HG03095 (cell line): ENCODE measurements at regions not wholly inside any gene's neighbourhood (a gene's known extent, or its start where the extent isn't known, plus 50 kb on each side); places are given as distances from the start of the nearest gene placed in this dataset.

Experiments used
- ATAC-seq: cut with Tn5 transposase; IDR thresholded peaks from one replicate; pipeline ENCODE4 v1.9.1; 2021; ENCODE audit warnings: moderate library complexity; ENCODE audit not compliant: unreplicated experiment

GRCh38 chr7:106196460-106197021 lies 84.4 kb upstream of the SYPL1 start:
- no peak for ATAC-seq

- no peak for ATAC-seq
Observed at GRCh38 chr7:106193661-106194060, 81.5 kb upstream of the SYPL1 start.

GRCh38 chr7:106190589-106191330 lies 78.6 kb upstream of the SYPL1 start:
- no peak for ATAC-seq

- ATAC-seq: no peak
Observed at GRCh38 chr7:106187613-106188350, 75.7 kb upstream of the SYPL1 start.

- ATAC-seq: no peak
Observed at GRCh38 chr7:106185719-106186118, 73.6 kb upstream of the SYPL1 start.

GRCh38 chr7:106183952-106184351 lies 71.8 kb upstream of the SYPL1 start:
- ATAC-seq: no peak

- no peak for ATAC-seq
Observed at GRCh38 chr7:106182904-106183303, 70.8 kb upstream of the SYPL1 start.

- ATAC-seq: no peak
Observed at GRCh38 chr7:106181658-106182265, 69.7 kb upstream of the SYPL1 start.

- no peak for ATAC-seq
Observed at GRCh38 chr7:106180721-106181120, 68.6 kb upstream of the SYPL1 start.

- no peak for ATAC-seq
Observed at GRCh38 chr7:106179256-106179655, 67.1 kb upstream of the SYPL1 start.

- ATAC-seq: no peak
Observed at GRCh38 chr7:106178593-106179134, 66.6 kb upstream of the SYPL1 start.

GRCh38 chr7:106177738-106178592 lies 65.9 kb upstream of the SYPL1 start:
- ATAC-seq: no peak

GRCh38 chr7:106177300-106177690 lies 65.2 kb upstream of the SYPL1 start:
- ATAC-seq: no peak

GRCh38 chr7:106176414-106177299 lies 64.5 kb upstream of the SYPL1 start:
- ATAC-seq: peak; percentile 55

- no peak for ATAC-seq
Observed at GRCh38 chr7:106175507-106175906, 63.4 kb upstream of the SYPL1 start.

- no peak for ATAC-seq
Observed at GRCh38 chr7:106170651-106171050, 58.5 kb upstream of the SYPL1 start.

GRCh38 chr7:106169821-106170610 lies 57.9 kb upstream of the SYPL1 start:
- no peak for ATAC-seq

GRCh38 chr7:106167439-106168136 lies 55.5 kb upstream of the SYPL1 start:
- no peak for ATAC-seq
